ENCODE measurements at regions not wholly inside any gene's neighbourhood (a gene's known extent, or its start where the extent isn't known, plus 50 kb on each side); places are given as distances from the start of the nearest gene placed in this dataset.
"Not testable (repeated sequence)": the region's sequence is repeated elsewhere in the genome, so short reads cannot be mapped to it uniquely, and the experiment has no call there.

DNA sequence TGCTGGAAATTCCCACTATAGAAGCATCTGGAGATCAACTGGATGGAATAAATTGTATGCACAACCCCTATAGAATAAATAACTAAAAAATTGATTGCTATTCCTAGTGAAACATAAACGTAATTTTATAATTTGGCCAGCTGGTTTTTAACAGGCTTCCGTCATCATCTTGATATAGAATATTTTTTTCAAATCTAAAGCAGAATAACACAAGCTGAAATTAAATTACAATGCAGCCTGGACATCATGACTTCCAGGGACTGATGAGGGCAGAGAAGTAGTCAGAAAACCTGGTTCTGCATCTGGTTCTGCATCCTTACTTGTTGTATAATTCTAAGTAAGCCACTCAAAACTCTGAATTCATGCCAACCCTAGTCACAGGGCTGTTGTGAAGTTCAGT is 146.1 kb downstream of the MEX3B start:
- DNase-seq = no peak

DNA sequence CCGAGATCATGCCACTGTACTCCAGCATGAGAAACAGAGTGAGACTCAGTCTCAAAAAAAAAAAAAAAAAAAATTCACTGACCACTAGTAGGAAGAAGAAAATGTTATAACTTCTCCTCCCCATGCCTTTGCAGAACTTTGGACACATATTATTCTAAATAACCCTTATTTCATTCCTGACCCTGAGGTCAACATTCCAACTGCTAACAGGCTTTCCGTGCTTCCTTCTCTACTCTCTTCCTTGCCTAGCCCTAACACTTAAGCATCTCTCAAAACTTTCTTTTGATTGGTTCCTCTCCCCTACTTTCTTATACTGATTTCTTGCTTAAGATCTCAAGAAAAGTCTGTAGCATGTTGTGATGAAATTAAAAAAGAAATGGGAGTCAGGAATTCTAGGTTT is 146.8 kb downstream of the MEX3B start:
- no peak for DNase-seq

DNA sequence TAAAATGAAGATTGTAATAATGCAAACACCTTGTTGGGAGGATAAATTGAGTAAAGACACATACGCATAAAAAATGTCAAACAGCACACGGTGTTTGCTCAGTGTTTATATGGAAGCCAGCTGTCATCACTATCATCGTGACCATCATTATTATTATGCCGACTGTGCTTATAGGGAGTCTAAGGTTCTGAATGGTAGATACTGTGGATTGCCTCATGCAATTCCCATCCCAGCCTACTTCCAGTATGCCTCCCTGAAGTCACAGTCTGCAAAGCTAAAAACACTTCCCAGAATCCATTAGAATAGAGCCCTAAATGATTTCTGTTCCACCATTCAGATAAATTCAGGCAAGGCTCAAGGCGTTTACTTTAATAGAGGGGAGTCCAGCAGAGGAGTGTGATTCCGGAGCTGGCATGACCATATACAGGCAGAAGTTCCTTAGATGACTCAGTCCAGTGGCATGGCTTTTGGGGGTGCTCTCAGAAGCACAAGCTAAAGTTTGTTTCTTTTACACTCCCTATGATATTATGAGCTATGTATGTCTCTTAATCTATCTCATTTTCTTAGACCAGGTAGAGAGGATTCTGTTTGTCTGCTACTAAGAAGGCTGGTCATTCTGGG is 148.7 kb downstream of the MEX3B start:
- DNase-seq = no peak

DNA sequence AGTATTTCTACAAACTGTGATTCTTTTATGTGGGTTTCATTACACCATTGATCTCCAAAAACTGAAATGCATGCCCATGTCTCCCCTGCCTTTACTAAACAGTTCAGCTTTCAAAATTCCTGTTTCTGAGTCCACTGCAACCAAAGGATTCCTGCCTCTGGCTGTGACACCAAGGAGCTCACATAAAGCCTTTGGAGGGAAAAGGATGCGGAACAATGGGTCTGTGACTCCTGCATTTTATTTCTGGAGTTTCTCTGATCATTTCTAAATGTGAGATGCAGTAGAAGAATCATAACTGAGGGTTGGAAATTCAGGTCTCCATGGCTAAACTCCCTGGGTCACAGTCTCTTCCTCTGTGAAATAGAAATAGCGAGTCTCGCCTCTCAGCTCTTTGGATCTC is 149.5 kb downstream of the MEX3B start:
- DNase-seq = no peak

DNA sequence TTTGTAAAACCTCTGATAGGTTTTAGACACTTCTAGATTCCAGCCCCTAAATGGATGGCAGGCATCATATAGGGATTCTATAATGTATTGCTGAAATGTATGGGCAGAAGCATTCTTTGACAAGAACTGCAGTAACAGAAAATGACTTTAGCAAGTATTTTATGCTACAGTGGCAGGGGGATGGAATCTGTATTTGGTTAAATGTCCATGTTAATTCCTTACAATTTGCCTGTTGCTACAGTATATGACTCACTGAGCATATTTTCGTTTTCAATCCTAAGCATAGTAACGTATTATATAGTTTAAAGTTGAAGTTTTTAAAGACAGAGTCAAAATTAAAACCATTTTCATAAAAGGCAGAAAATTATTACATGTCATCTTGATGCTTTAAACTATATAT is 150.1 kb downstream of the MEX3B start:
- DNase-seq = no peak

DNA sequence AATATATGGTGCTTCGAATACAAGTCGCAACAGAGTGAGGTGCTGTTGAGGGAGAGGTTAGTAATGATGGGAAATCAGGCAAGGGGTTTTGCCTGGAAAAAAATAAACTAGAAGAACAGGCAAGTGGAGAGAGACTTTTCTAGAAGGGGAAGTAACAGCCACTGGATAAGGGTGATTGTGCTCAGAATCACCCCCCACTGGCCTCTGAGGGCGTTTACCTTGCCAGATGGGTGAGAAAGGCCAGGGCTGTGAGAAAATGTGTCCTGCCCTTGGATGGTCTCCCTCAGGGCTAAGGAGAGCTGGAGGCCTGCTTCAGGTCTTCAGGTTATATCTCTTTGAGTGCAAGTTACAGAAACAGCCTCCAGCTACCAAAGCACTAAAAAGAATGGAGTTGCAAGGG is 151.8 kb downstream of the MEX3B start:
- DNase-seq = no peak

GRCh38 chr15:81893182-81893835 is 152.5 kb downstream of the MEX3B start:
- no peak for DNase-seq

GRCh38 chr15:81890496-81890895 is 155.3 kb downstream of the MEX3B start:
- DNase-seq = no peak

GRCh38 chr15:81889485-81889881 is 156.3 kb downstream of the MEX3B start:
- DNase-seq = no peak

- DNase-seq = no peak
Measured at GRCh38 chr15:81888748-81889484, 156.9 kb downstream of the MEX3B start.

GRCh38 chr15:81887912-81888311 is 157.9 kb downstream of the MEX3B start:
- no peak for DNase-seq

GRCh38 chr15:81887188-81887587 is 158.6 kb downstream of the MEX3B start:
- DNase-seq = not testable (repeated sequence)

DNA sequence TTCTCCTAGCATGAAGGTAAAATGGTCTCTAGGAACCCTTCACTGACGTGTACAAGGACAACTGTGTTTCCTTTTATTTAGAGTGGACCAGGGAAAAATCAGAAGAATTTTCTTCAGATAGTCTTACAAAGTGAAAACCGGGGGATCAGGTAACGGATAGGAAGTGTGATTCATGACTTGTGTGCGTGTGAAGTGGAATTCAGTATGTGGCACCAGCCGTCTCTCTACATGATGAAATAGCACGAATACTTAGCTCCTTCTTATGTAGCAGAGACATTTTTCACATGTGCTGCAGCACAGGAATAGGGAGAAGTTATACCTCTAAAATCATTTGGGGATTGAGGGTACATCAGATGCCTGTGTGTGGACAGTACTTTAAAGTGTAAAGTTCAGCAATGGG is 159.2 kb downstream of the MEX3B start:
- DNase-seq = no peak

- no peak for DNase-seq
Measured at GRCh38 chr15:81886080-81886479, 159.7 kb downstream of the MEX3B start.

GRCh38 chr15:81885135-81885534 is 160.7 kb downstream of the MEX3B start:
- DNase-seq = no peak

DNA sequence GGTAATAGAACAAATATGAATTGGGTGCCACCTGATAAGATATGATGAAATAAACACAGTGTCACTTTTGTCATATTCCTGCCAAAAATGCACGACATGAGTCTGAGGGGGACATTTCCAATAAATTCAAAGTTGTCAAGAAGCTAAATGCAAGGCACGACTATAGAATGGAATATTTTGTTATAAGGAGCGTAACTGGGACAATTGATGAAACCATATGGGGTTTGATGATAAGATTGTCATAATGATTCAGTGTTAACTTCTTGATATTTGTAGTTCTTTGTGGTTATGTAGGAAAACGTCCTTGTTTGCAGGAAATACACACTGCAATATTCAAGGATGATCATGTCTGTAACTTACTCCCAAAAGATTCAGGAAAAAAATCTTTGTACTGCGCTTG is 163.3 kb downstream of the MEX3B start:
- DNase-seq = no peak

DNA sequence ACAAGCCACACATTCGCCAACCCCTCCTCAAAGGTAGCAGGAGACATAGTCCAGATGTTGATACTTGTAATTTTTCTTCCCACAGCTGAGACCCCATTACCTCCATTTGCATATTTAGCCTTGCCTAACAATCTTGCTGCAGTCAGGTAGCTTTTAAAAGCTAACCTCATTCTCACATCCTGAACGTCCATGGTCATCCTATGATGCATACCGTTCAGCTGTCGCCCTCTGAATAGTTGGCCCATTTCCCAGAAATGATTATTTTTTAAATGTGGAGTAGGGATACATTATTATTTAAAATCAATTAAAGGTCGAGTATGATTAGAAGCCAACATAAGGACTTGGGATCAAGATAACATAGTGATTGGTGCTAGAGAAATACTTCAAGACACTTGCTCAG is 165.0 kb downstream of the MEX3B start:
- DNase-seq = no peak

DNA sequence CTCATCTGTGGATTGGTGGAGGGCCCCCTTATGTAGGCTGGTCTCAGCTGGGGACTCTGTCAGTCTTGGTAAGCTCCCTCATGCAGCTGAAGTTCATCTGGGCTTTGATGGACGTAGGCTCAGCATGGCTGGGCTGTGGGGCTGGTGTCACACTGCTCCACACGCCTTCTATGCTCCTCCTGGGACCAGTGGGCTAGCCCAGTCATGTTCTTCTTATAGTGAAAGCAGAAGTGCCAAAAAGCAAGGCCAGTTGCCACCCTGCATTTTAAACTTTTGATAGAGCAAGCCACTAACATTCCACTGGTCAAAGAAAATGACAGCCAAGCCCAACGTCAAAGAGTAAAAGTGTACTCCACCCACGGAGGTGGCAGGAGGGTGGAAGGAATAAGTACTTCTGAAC is 165.5 kb downstream of the MEX3B start:
- no peak for DNase-seq

DNA sequence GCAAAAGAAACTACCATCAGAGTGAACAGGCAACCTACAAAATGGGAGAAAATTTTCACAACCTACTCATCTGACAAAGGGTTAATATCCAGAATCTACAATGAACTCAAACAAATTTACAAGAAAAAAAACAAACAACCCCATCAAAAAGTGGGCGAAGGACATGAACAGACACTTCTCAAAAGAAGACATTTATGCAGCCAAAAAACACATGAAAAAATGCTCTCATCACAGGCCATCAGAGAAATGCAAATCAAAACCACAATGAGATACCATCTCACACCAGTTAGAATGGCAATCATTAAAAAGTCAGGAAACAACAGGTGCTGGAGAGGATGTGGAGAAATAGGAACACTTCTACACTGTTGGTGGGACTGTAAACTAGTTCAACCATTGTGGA is 170.1 kb downstream of the MEX3B start:
- DNase-seq = not testable (repeated sequence)

DNA sequence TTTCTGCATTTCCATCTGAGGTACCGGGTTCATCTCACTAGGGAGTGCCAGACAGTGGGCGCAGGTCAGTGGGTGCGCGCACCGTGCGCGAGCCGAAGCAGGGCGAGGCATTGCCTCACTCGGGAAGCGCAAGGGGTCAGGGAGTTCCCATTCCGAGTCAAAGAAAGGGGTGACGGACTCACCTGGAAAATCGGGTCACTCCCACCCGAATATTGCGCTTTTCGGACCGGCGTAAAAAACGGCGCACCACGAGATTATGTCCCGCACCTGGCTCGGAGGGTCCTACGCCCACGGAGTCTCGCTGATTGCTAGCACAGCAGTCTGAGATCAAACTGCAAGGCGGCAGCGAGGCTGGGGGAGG is 175.1 kb downstream of the MEX3B start:
- DNase-seq = not testable (repeated sequence)

DNA sequence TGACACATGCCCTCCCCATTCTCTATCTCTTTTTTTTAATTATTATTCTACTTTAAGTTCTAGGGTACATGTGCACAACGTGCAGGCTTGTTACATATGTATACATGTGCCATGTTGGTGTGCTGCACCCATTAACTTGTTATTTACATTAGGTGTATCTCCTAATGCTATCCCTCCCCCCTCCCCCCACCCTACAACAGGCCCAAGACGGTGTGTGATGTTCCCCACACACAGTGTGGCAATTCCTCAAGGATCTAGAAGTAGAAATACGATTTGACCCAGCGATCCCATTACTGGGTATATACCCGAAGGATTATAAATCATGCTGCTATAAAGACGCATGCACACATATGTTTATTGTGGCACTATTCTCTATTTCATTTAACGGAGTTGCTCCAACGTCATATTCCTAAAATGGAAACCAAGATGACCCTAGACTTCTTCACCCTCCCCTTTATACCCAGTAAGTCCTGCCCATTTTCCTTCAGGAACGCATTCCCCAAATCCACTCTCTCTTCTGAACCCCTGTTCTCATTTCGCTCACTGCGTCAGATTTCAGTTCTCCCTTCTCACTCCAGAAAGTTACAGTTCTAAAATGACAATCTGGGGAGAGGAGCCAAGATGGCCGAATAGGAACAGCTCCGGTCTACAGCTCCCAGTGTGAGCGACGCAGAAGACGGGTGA is 175.6 kb downstream of the MEX3B start:
- not testable (repeated sequence) for DNase-seq

- no peak for DNase-seq
Measured at GRCh38 chr15:81869161-81869954, 176.5 kb downstream of the MEX3B start.
